HG02610 (cell line): ENCODE measurements at regions not wholly inside any gene's neighbourhood (a gene's known extent, or its start where the extent isn't known, plus 50 kb on each side); places are given as distances from the start of the nearest gene placed in this dataset.

Experiments
- ATAC-seq: cut with Tn5 transposase; IDR thresholded peaks from one replicate; pipeline ENCODE4 v1.9.1; 2021; ENCODE audit warnings: mild to moderate bottlenecking, moderate library complexity; ENCODE audit not compliant: unreplicated experiment

DNA sequence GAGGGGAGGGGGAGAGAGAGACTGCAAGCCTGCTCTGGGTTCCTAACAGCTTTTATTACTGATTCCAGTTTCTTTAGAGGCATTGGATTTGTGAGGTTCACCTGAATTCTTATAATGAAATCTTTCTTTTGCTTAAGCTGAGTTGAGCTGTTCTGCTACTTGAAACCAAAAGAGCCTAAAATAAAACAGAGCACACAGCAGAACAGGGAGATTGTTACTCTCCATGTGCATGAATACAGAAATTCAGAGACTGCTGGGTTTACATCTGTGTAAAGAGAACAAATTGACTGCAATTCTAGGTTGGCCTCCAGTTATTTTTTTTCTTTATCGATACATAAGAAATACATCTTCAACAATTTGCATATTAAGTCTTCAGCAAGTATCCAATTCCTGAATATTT is 168.8 kb upstream of the NRIP1 start:
- no peak for ATAC-seq

GRCh38 chr21:15236111-15236510 is 171.3 kb upstream of the NRIP1 start:
- no peak for ATAC-seq

DNA sequence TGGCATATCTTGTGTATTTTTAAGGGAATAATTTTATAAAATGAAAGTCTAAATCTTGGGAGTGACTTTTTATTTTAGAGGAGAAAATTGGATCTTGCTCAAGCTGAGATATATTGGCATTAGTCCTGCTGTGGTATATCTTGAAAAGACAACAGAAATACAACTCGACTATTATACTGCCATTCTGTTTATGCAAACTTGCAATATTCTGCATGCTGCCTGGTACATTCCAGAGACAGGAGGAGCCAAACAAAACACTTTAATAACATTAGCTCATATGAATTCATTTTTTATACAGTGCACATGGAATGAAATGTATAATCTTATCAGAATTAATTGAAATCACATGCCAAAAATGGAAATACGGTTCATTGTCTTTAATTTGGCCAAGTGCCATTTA is 176.0 kb upstream of the NRIP1 start:
- ATAC-seq = no peak

DNA sequence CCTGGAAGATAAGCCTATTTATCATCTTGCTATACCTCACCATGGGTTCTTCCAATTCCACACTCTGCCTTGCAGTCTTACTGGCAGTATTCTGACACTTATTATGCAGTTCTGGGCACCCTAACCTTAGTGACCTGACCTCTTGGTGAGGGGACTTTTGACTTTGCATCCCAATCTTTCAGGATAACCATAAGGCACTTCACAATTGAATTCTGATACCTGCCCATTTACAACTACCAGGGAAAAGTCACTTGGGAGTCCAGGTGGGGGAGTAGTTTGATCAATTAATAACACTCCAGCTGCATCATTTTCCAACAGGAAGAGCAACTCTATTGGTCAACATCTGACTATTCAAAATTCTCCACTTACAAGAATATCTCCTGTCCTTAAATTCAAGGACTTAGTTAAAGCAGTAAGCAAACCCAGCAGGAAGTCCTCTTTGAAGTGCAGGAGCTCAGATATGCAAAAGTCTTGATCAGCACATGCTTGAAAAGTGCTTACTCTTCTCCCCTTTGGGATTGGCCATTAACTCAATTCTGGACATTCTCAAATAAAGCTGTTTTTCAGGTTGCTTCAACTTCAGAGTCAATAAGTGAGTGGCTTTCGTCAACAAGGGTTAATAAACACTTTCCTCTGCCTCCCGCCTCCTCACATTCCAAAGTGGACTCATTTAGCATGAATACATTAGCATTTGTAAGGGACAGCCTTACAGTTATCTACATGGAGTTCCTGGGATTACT is 177.4 kb upstream of the NRIP1 start:
- no peak for ATAC-seq

GRCh38 chr21:15242906-15243305 is 178.1 kb upstream of the NRIP1 start:
- no peak for ATAC-seq

DNA sequence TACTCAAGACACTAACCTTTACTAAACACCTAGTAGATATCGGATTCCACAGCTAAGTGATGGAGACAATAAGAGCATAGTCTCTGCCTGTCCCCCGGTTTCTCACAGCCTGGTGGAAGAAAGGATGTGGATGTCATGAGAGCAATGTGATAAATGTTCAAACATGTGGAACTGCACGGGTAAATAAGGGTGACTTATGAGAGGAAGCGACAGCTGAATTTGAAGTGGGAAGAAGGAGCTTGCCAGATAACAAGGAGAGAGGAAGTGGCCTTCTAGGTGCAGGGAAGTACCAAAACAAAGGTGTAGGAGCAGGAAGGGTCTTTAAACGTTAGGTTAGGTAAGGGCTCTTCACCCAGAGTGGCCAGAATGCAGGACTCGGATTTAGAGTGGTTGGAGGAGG is 178.6 kb upstream of the NRIP1 start:
- ATAC-seq = no peak

DNA sequence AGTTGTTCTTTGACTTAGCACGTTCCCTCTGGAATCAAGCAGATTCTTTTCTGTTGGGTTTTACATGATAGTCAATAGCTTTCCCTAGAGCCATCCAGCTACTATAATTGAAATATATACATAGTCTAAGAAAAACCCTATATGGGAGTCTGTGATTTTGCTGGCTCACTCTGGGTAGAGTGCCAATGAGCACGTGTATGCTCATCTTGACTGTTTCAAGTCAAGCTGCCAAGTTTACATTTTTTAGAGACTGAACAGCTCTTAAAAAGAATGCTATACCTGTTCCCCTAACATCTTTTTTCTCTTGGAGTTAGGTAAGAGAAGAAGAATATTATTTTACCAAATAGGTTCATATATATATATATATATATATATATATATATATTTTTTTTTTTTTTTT is 182.8 kb upstream of the NRIP1 start:
- ATAC-seq = no peak

GRCh38 chr21:15249285-15249993 is 184.6 kb upstream of the NRIP1 start:
- no peak for ATAC-seq

GRCh38 chr21:15250384-15250783 is 185.6 kb upstream of the NRIP1 start:
- no peak for ATAC-seq

GRCh38 chr21:15252431-15252830 is 187.6 kb upstream of the NRIP1 start:
- no peak for ATAC-seq

- ATAC-seq = no peak
Observed at GRCh38 chr21:15254111-15254510, 189.3 kb upstream of the NRIP1 start.

GRCh38 chr21:15255261-15255660 is 190.5 kb upstream of the NRIP1 start:
- no peak for ATAC-seq

GRCh38 chr21:15255763-15256162 is 191.0 kb upstream of the NRIP1 start:
- no peak for ATAC-seq

- no peak for ATAC-seq
Observed at GRCh38 chr21:15256996-15257395, 192.2 kb upstream of the NRIP1 start.

GRCh38 chr21:15257646-15258045 is 192.8 kb upstream of the NRIP1 start:
- ATAC-seq = no peak

DNA sequence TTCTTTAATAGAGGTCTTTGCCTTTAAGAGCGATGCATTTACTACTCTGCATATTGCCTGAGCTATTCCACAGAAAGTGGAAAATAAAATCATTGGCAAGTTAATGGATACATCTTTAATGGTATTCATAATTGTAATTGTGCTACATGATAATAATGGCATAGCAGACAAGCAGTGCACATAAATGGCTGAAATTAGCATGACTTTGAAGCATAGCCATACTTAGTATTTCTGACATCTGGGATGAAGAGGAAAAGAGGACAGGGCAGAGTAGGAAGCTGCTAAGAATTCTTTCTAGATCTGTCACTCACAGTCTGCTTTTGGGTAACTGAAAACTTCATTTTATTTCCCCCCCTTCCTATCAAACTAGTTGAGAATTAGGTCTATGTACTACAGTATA is 195.0 kb upstream of the NRIP1 start:
- ATAC-seq = no peak

DNA sequence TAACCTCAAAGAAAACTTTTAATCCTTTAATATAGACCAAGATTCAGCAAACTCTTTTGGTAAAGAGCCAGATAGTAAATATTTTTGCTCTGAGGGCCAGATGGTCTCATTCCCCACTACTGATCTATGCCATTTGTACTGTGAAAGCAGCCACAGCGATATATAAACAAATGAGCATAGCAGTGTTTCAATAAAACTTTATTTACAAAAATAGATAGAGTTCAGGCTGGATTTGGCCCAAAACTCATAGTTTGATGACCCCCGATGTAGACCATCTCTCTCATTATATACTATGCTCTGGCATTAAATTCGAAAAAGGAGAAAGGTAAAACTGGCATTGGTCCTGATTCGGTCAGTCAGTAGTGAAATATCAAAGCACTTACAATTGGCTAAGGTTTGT is 195.8 kb upstream of the NRIP1 start:
- no peak for ATAC-seq

DNA sequence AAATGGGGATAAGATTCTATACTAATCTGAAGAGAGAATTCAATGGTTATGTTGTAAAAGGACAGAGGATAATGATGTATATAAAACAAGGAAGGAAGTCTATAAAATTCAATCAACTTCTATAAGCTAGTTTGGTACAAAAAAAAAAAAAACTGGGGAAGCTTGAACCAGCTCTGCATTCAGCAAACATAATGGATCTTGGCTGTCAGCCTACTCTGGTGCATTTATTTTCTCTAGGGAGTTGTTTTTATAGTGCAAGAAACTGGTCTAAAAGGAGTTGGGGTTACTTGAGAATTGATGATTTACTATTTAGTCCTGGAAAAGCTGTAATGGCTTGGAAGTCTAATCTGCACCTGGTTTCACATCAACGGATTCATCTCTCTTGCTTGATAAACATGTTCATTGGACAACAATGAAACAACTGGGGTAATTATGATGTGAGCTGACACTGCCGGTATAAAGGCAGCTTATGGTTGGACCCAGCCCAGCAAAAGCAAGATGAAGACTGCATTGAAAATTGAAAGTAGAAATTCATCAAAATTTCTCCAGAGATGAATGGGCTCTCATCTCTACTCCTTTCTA is 199.4 kb upstream of the NRIP1 start:
- ATAC-seq = no peak

DNA sequence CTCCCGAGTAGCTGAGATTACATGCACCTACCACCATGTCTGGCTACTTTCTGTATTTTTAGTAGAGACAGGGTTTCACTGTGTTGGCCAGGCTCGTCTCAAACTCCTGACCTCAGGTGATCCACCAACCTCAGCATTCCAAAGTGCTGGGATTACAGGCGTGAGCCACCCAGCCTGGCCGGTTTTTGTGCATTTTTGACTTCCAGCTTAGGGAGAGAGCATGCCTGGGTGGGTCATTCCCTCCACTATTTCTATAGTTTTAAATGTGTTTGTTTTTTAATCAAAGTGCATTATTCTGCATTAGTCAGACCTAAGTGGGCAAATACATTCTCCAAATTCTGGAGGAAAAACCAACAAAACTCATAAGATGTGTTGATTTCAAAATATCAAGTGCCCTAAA is 207.4 kb upstream of the NRIP1 start:
- no peak for ATAC-seq

DNA sequence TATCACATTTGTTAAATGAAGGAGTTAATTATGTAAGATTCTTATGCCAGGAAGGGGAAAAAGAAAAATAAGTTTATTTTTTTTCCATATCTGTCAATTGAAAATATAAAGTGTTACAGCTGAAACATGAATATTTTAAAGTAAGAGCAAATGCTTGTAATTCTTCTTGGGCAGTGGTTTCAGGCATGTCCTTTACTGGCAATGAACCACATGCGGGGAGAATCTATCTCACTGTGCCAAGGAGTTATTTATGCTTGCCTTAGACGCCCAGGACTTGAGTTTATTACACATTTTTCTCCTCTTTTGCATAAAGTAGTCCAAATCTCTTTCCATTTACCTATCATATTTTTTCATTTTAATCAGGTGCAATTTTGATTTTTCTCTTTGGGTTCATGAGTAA is 207.8 kb upstream of the NRIP1 start:
- no peak for ATAC-seq

- ATAC-seq = no peak
Observed at GRCh38 chr21:15273244-15273643, 208.4 kb upstream of the NRIP1 start.
